ENCODE measurements at regions not wholly inside any gene's neighbourhood (a gene's known extent, or its start where the extent isn't known, plus 50 kb on each side); places are given as distances from the start of the nearest gene placed in this dataset.
"Not testable (repeated sequence)": the region's sequence is repeated elsewhere in the genome, so short reads cannot be mapped to it uniquely, and the experiment has no call there.

GRCh38 chr20:40630713-40631112 lies 58.3 kb downstream of the MAFB start:
- DNase-seq (no peak), ATAC-seq (no peak)
- Histone ChIP-seq H3K36me3 (no peaks in the 10 kb centered on the region), H3K9me3 (peaks cover 0 to 14% (median 0%) of the 10 kb centered on the region in 11 donors), H3K27ac (no peak overlapping the region), H3K4me1 (no peaks in the 10 kb centered on the region), H3K4me3 (no peak overlapping the region), H3K27me3 (peaks cover 0 to 12% (median 0%) of the 10 kb centered on the region in 7 donors)
- TF ChIP-seq, protein P1, sequence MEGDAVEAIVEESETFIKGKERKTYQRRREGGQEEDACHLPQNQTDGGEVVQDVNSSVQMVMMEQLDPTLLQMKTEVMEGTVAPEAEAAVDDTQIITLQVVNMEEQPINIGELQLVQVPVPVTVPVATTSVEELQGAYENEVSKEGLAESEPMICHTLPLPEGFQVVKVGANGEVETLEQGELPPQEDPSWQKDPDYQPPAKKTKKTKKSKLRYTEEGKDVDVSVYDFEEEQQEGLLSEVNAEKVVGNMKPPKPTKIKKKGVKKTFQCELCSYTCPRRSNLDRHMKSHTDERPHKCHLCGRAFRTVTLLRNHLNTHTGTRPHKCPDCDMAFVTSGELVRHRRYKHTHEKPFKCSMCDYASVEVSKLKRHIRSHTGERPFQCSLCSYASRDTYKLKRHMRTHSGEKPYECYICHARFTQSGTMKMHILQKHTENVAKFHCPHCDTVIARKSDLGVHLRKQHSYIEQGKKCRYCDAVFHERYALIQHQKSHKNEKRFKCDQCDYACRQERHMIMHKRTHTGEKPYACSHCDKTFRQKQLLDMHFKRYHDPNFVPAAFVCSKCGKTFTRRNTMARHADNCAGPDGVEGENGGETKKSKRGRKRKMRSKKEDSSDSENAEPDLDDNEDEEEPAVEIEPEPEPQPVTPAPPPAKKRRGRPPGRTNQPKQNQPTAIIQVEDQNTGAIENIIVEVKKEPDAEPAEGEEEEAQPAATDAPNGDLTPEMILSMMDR (IDR thresholded peaks at IDR 0.05), result no peak
- WGBS, 2 donors, result 75 to 76% methylated on average over 3 of the region's 3 CpGs
- intact Hi-C loops (cut with DNase I), result no loop called here

- H3K4me1 ChIP-seq, result no peaks in the 10 kb centered on the region
- no peak overlapping the region for H3K27ac ChIP-seq
- ATAC-seq, result no peak
- no peak for DNase-seq
- H3K27me3 ChIP-seq, result peaks cover 0 to 12% (median 0%) of the 10 kb centered on the region in 7 donors
- WGBS, 2 donors, result 93 to 97% methylated on average over 7 of the region's 7 CpGs
- TF ChIP-seq, protein P1 (IDR thresholded peaks at IDR 0.05), result no peak
- peaks cover 0 to 14% (median 0%) of the 10 kb centered on the region in 11 donors for H3K9me3 ChIP-seq
- intact Hi-C loops (cut with DNase I), result no loop called here
- H3K4me3 ChIP-seq, result no peak overlapping the region
- H3K36me3 ChIP-seq, result no peaks in the 10 kb centered on the region
Observed at GRCh38 chr20:40630099-40630498, 58.9 kb downstream of the MAFB start.

DNA sequence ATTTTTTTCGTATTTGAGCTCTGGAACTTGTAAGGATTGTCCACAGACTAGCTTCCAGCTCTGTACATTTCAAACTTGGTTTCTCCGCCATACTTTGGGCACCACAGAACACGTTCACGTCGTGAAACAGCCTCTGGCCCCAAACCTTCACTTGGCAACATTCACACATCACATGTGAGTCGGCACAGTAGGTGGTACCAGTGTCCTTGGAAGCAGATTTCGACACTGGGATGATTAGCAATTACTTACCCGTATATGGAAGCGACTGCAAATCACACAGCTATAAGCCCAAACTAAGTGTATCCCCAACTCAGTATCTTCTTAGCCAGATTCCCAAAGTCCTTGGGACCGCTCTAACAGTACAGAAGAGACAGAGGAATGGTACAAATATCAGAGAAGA lies 60.2 kb downstream of the MAFB start:
- Histone ChIP-seq H3K4me1 (no peaks in the 10 kb centered on the region), H3K27ac (no peak overlapping the region), H3K4me3 (no peak overlapping the region), H3K36me3 (no peaks in the 10 kb centered on the region), H3K9me3 (peaks cover 0 to 14% (median 0%) of the 10 kb centered on the region in 11 donors), H3K27me3 (peaks cover 0 to 6% (median 0%) of the 10 kb centered on the region in 7 donors)
- no peak for DNase-seq
- 71 to 78% methylated on average over 10 of the region's 10 CpGs for WGBS, 2 donors
- ATAC-seq, result no peak
- TF ChIP-seq, protein P1 (IDR thresholded peaks at IDR 0.05), result no peak
- intact Hi-C loops (cut with DNase I), result no loop called here

- intact Hi-C loops (cut with DNase I); H3K4me1 ChIP-seq; H3K36me3 ChIP-seq; H3K27ac ChIP-seq; DNase-seq; H3K4me3 ChIP-seq; ATAC-seq; H3K9me3 ChIP-seq: not testable (repeated sequence)
- 88 to 89% methylated on average over 6 of the region's 7 CpGs for WGBS, 2 donors
- H3K27me3 ChIP-seq, result peaks cover 0 to 37% (median 8%) of the 10 kb centered on the region in 7 donors
Observed at GRCh38 chr20:40619053-40619452, 70.0 kb downstream of the MAFB start.

- no peak overlapping the region for H3K27ac ChIP-seq
- H3K27me3 ChIP-seq, result peaks cover 0 to 37% (median 8%) of the 10 kb centered on the region in 7 donors
- no peaks in the 10 kb centered on the region for H3K36me3 ChIP-seq
- ATAC-seq (no peak), DNase-seq (no peak)
- WGBS, 2 donors, result 82 to 84% methylated on average over 6 of the region's 6 CpGs
- no peak overlapping the region for H3K4me3 ChIP-seq
- no peaks in the 10 kb centered on the region for H3K4me1 ChIP-seq
- intact Hi-C loops (cut with DNase I), result no loop called here
- H3K9me3 ChIP-seq, result no peaks in the 10 kb centered on the region
- TF ChIP-seq, protein P1 (IDR thresholded peaks at IDR 0.05), result no peak
Observed at GRCh38 chr20:40617594-40617993, 71.4 kb downstream of the MAFB start.
